H1 (cell line): ENCODE measurements at regions not wholly inside any gene's neighbourhood (a gene's known extent, or its start where the extent isn't known, plus 50 kb on each side); places are given as distances from the start of the nearest gene placed in this dataset.

ENCODE experiments used
- E2F6 ChIP-seq: IDR thresholded peaks from 2 replicates; pipeline ENCODE4 v1.6.1; 2012; ENCODE audit warnings: inconsistent platforms
- TAF7 ChIP-seq: optimal IDR thresholded peaks from 2 replicates; pipeline ENCODE3; 2011; ENCODE audit warnings: low read depth, mild to moderate bottlenecking, inconsistent platforms, low read length, moderate library complexity, borderline replicate concordance

- TF ChIP-seq TAF7 (no peak), E2F6 (no peak)
- TF ChIP-seq, all 59 proteins: peak for 0
These were observed 315.7 kb downstream of the INSC start (continued) for GRCh38 chr11:15430381-15430780.
